GM18519 (cell line): ENCODE measurements at regions not wholly inside any gene's neighbourhood (a gene's known extent, or its start where the extent isn't known, plus 50 kb on each side); places are given as distances from the start of the nearest gene placed in this dataset.
"Not testable (repeated sequence)": the region's sequence is repeated elsewhere in the genome, so short reads cannot be mapped to it uniquely, and the experiment has no call there.

ENCODE experiments used
- ATAC-seq: cut with Tn5 transposase; IDR thresholded peaks from one replicate; pipeline ENCODE4 v1.9.1; 2021; ENCODE audit warnings: mild to moderate bottlenecking, moderate library complexity; ENCODE audit not compliant: unreplicated experiment, low FRiP score

DNA sequence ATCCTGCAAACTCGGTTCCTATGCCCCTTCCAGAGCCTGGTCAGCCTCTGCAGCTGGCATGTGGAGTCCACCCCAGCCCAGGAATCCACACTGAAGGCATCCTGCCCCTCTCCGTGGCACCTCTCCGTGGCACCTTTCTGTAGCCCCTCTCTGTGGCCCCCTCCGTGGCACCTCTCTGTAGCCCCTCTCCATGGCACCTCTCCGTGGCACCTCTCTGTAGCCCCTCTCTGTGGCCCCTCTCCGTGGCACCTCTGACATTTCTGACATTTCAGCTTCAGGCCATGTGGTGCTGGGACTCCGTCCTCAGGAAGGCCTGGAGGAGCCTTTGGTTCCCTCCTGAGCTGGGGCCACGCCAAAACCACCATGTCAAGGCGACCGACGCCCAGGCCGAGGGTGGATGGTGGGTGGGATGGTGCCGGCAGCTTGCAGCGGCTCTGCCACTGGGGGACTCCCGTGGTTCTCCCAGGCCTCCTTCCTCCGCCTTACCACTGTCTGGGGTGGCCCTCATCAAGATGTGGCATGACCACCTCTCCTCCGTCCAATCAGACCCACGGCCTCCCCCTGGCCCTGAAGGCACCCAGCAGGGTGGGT lies 1518.5 kb downstream of the BRD1 start:
- ATAC-seq = no peak

DNA sequence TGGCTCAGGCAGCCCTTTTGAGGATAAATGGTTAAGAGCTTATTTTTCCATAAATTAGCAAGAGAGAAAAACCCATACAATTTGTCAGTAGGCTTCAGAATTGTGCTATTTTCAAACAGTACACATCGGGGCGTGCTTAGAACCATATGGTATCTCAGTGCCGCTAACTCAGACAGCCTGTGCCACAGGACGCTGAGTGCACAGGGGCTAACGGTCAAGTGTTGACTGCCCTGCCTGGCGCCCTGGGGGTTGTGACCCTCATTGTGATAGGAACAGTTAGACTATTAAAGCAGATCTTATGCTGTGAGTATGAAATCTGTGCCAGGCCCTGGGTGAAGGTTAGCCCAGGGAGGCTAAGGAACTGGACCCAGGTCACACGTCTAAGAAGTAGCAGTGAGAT lies 1519.7 kb downstream of the BRD1 start:
- ATAC-seq = no peak

DNA sequence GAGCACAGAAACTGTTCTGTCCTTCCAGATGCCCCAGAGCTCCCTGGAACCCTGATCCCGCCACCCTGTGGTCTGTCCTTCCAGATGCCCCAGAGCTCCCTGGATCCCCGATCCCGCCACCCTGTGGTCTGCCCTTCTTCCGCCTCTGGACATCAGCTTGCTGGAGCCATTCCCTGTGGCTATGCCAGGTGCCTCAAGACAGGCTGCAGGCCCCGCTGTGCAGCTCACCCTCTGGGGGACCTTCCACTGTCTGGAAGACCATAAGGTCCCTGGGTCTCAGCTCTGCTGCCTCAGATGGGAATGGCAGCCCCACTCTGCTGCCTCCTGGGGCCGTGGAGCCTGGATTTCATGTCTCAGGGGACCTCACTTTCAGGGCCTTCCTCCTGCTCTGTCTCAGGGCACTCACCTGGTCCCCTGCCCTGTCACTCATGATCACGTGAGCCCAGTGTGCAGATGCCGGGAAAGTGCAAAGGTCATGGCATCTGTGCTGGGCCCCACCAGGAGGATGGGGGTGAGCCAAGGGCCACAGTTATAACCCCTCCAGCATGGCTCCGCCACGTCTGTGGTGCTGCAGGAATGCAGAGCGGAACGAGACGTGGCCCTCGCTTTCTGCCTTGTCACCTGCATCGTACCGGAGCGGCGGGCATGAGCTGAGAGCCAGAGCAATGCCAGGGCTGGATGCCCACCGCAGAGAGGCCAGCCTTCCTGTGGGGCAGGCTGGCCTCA lies 1520.7 kb downstream of the BRD1 start:
- no peak for ATAC-seq

DNA sequence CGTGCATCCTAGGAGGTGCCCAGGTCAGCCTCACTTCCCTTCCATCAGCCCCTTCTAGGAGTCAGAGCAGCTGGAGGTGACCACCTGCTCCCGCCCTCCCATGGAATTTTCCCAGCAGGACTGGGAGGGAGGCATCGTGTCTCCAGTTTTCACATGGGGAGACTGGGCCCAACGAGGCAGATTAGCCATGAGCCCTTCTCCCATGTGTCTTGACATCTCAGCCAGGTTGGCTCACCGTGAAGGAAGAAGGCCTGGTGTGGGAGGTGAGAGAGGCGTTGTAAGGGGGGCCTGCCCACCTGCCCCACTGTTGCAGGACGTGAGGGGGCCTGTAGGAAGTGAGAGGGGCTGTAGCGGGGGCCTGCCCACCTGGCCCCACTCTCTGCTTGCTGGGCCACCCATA lies 1521.4 kb downstream of the BRD1 start:
- ATAC-seq = no peak

DNA sequence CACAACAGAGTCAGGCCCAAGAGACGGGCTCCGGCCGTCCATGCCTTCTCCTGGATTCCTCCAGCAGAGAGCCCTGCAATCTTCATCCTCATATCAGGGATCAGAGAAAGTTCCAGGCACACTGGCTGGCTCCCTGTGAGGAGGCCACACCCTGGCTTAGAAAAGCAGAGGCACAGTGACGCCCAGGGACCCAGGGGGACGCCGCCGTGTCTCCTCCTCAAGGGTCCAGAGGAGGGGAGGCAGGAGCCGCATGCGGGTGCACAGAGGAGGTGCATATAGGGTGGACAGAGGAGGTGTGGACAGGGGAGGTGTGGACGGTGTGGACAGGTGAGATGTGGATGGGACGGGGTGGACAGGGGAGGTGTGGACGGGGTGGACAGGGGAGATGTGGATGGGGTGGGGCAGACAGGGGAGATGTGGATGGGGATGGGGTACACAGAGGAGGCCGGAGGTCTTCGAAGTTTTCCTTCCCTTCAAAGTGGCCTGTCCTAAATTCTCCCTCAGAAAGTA lies 1521.9 kb downstream of the BRD1 start:
- ATAC-seq = no peak

- ATAC-seq = no peak
These were observed 1524.3 kb downstream of the BRD1 start for GRCh38 chr22:48303369-48303725.

GRCh38 chr22:48302657-48303368 lies 1524.9 kb downstream of the BRD1 start:
- ATAC-seq = no peak

GRCh38 chr22:48301908-48302307 lies 1525.8 kb downstream of the BRD1 start:
- ATAC-seq = no peak

- no peak for ATAC-seq
These were observed 1526.3 kb downstream of the BRD1 start for GRCh38 chr22:48301421-48301820.

- ATAC-seq = no peak
These were observed 1526.8 kb downstream of the BRD1 start for GRCh38 chr22:48300877-48301276.

DNA sequence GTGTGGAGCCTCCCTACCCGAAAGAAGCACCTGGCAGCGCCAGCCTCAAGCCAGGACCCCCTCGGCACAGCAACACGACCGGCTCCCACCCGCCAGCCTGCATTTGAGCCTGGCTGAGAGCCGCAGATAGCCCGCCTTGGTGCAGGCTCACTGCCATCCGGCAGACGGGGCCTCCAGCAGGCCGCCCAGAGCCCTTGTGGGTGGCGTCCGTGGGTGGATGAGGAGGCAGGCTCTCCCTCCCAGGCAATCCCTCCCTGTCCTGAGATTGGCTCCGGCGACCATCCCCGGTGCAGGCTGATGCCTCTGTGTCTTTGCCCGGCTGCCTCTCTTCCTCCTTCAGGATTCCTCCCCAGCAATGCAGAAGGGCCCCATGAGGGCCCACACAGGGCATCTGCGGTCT lies 1527.9 kb downstream of the BRD1 start:
- no peak for ATAC-seq

DNA sequence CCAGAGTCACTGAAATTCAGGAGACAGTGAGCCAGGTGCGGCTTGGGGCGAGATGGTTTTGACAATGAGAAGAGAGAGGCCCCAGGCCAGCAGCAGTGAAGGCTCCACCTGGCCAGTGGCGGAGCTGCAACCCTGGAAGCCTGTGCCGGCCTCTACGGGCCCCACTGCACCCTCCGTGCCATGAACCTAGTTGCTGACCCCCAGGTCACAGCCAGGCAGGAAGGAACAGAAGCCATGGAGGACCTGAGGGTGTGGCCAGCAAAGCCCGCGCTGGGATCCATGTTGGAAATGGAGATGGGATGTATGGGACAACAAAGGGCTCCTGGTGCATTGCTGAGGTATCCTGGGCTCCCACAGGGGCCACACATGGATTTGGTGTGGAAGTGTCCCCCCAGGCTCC lies 1528.5 kb downstream of the BRD1 start:
- no peak for ATAC-seq

- ATAC-seq = no peak
These were observed 1530.4 kb downstream of the BRD1 start for GRCh38 chr22:48297296-48297695.

DNA sequence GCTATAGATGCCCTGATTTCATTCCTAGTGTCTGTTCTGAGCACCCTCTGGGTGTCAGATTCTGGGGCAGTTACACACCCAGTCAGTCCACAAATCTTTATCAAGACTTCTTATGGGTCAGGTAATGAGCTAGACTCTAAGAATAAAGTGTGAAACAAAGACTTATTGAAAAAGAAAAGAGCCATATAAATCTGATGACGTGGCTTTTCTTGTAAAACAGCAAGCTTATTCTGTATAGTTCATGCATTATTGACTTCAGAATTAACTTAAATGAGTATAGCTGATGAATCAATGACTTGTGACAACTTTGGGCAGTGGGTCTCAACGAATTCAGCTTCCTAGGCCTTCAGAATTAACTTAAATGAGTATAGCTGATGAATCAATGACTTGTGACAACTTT lies 1527.5 kb downstream of the TBC1D22A start:
- not testable (repeated sequence) for ATAC-seq

GRCh38 chr22:48288376-48288940 lies 1526.0 kb downstream of the TBC1D22A start:
- ATAC-seq = no peak

DNA sequence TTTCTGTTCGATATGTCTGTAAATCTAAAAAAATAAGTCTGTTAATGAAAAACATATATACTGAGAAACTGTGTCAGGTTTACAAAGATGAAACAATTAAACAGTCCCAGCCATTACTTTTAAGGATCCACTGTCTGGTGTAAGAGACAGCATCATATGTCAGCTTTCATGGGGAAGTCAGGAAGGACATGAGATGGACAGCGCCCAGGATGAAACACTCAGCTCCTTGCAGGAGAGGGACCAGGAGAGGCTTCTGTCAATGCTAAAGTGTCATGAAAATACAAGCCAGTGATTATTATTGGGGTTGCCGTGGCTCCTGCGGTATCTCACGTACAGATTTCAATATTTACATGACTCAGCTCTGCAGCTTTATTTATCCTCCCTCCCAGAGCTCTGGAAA lies 1524.6 kb downstream of the TBC1D22A start:
- no peak for ATAC-seq

DNA sequence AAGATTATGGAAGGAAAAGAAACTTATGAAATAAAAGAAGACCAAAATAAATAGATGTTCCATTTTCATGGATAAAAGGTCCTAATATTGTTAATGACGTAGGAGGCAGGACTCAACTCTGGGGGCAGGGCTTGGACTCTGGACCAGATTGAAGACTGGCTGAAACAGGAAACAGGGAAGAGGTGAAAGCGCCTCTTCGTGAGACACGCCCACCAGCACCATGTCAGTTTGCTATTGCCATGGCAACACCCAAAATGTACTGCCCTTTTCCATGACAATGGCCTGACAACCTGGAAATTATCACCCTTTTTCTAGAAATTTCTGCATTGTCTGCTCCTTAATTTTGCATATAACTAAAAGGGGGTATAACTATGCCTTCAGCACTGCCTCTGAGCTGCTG lies 1522.2 kb downstream of the TBC1D22A start:
- no peak for ATAC-seq

GRCh38 chr22:48282804-48283203 lies 1520.4 kb downstream of the TBC1D22A start:
- no peak for ATAC-seq

GRCh38 chr22:48279461-48279756 lies 1517.0 kb downstream of the TBC1D22A start:
- no peak for ATAC-seq

DNA sequence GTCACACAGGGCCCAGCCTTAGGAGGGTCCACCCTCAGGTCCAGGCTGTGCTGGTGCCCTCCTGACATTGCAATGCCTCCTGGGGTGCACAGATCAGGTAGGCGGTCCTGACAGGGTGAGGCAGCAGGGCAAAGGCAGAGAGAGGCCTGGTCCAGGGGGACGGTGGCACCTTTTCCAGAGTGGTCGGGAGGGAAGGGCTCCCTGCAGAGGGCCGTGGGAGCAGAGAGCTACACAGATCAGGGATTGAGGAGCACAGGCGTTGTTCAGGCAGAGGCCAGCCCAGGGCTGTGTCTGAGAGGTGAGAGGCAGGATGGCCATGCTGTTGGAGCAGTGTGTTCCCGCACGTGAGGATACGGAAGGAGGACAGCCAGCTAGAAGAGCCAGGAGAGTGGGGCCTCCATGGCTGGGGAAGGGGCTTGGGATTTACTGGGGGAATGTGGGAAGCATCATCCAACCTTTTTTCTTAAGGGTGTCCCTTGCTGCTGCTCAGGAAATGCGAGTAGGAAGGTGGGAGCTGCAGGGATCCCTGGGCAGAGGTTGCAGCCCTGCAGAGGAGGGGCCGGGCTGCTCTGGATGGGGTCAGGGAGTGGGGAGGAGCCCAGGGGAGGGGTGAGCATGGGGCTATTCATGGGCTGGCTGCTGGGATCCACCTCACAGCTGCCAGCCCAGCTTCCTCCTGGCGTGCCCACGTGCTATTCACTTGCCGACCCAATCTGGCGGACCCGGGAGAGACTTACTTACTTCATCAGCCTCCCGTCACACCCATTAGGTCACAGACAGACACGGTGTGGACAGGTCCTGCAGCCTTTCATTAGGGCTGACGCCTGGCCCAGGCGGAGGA lies 1516.4 kb downstream of the TBC1D22A start:
- ATAC-seq = no peak
